Mesendoderm (in vitro differentiated cells): ENCODE measurements at regions not wholly inside any gene's neighbourhood (a gene's known extent, or its start where the extent isn't known, plus 50 kb on each side); places are given as distances from the start of the nearest gene placed in this dataset.

Source experiments
- DNase-seq: peaks from one replicate; pipeline ENCODE4 v3.0.0; 2013
- H2AK5ac ChIP-seq: 2 replicates; pipeline ENCODE4 v1.6.1; 2013; ENCODE audit warnings: low read length, inconsistent platforms
- H2BK120ac ChIP-seq: 2 replicates; pipeline ENCODE4 v1.6.1; 2013; ENCODE audit warnings: low read depth, mild to moderate bottlenecking, low read length, moderate library complexity, mixed read lengths
- H2BK15ac ChIP-seq: replicated peaks from 2 replicates; pipeline ENCODE4 v1.6.1; 2013; ENCODE audit warnings: low read depth, mild to moderate bottlenecking, moderate library complexity
- H2BK5ac ChIP-seq: 2 replicates; pipeline ENCODE4 v1.6.1; 2013; ENCODE audit warnings: low read length, inconsistent platforms
- H3K18ac ChIP-seq: 2 replicates; pipeline ENCODE4 v1.6.1; 2013; ENCODE audit warnings: mild to moderate bottlenecking, low read length, mixed read lengths
- H3K23ac ChIP-seq: one replicate; pipeline ENCODE4 v1.6.1; 2013; ENCODE audit warnings: low read length
- H3K27ac ChIP-seq: 2 replicates; pipeline ENCODE4 v1.5.1; 2013; ENCODE audit warnings: low read depth, mild to moderate bottlenecking, inconsistent platforms, low read length, moderate library complexity
- H3K27me3 ChIP-seq: 2 replicates; pipeline ENCODE4 v1.6.1; 2013; ENCODE audit warnings: low read length, control low read depth, mild to moderate bottlenecking, inconsistent platforms; ENCODE audit not compliant: insufficient read depth, poor library complexity
- H3K36me3 ChIP-seq: 2 replicates; pipeline ENCODE4 v1.6.1; 2013; ENCODE audit warnings: low read length, inconsistent platforms; ENCODE audit not compliant: control insufficient read depth, insufficient read depth
- H3K4ac ChIP-seq: one replicate; pipeline ENCODE4 v1.6.1; 2013; ENCODE audit warnings: low read depth, mild to moderate bottlenecking, low read length, moderate library complexity
- H3K4me1 ChIP-seq: 2 replicates; pipeline ENCODE4 v1.6.1; 2013; ENCODE audit warnings: low read depth, low read length, inconsistent platforms; ENCODE audit not compliant: control insufficient read depth
- H3K4me2 ChIP-seq: 2 replicates; pipeline ENCODE4 v1.6.1; 2013; ENCODE audit warnings: low read length
- H3K4me3 ChIP-seq: 2 replicates; pipeline ENCODE4 v1.5.1; 2013; ENCODE audit warnings: mild to moderate bottlenecking, low read length
- H3K56ac ChIP-seq: one replicate; pipeline ENCODE4 v1.6.1; 2013; ENCODE audit warnings: low read length
- H3K79me1 ChIP-seq: 2 replicates; pipeline ENCODE4 v1.6.1; 2013; ENCODE audit warnings: low read length, inconsistent platforms
- H3K79me2 ChIP-seq: 2 replicates; pipeline ENCODE4 v1.6.1; 2013; ENCODE audit warnings: mild to moderate bottlenecking, low read length; ENCODE audit not compliant: control insufficient read depth, insufficient read depth
- H3K9ac ChIP-seq: 2 replicates; pipeline ENCODE4 v1.6.1; 2013; ENCODE audit warnings: low read length, inconsistent platforms
- H4K5ac ChIP-seq: one replicate; pipeline ENCODE4 v1.6.1; 2013; ENCODE audit warnings: low read length
- H4K8ac ChIP-seq: one replicate; pipeline ENCODE4 v1.6.1; 2013; ENCODE audit warnings: low read depth, mild to moderate bottlenecking, control low read depth, low read length, moderate library complexity
- WGBS: extraction: QIAGEN DNeasy Blood & Tissue Kit; methylation state at CpG from one replicate; pipeline ENCODE4 v1.1.7; 2013; ENCODE audit warnings: low lambda C conversion rate, missing lambda C conversion rate; ENCODE audit not compliant: insufficient coverage; ENCODE audit errors: extremely low coverage; 5-methylcytosine and 5-hydroxymethylcytosine counted together

GRCh38 chr10:52988923-52989322, 216.3 kb upstream of the MBL2 start:
- Histone ChIP-seq H3K27ac (no peak overlapping the region), H3K79me2 (no peaks in the 10 kb centered on the region), H3K9ac (no peak overlapping the region), H2BK120ac (no peak overlapping the region), H4K5ac (no peak overlapping the region), H2AK5ac (no peak overlapping the region), H3K36me3 (no peaks in the 10 kb centered on the region), H3K18ac (no peak overlapping the region), H3K4me2 (no peak overlapping the region), H3K27me3 (no peaks in the 10 kb centered on the region), H2BK15ac (no peak overlapping the region), H3K23ac (no peak overlapping the region), H2BK5ac (no peak overlapping the region), H3K4me3 (no peak overlapping the region), H3K56ac (no peak overlapping the region), H4K8ac (no peak overlapping the region), H3K79me1 (no peaks in the 10 kb centered on the region), H3K4me1 (no peaks in the 10 kb centered on the region), H3K4ac (no peak overlapping the region)
- no peak for DNase-seq
- no CpG with 5 or more reads among the region's 2 CpGs for WGBS

- Histone ChIP-seq H3K9ac (no peak overlapping the region), H3K4me1 (no peaks in the 10 kb centered on the region), H2AK5ac (no peak overlapping the region), H3K4me2 (no peak overlapping the region), H3K79me1 (no peaks in the 10 kb centered on the region), H3K23ac (no peak overlapping the region), H4K5ac (no peak overlapping the region), H3K18ac (no peak overlapping the region), H3K27ac (no peak overlapping the region), H3K4ac (no peak overlapping the region), H2BK120ac (no peak overlapping the region), H3K27me3 (no peaks in the 10 kb centered on the region), H2BK15ac (no peak overlapping the region), H3K56ac (no peak overlapping the region), H4K8ac (no peak overlapping the region), H3K79me2 (no peaks in the 10 kb centered on the region), H3K36me3 (no peaks in the 10 kb centered on the region), H2BK5ac (no peak overlapping the region), H3K4me3 (no peak overlapping the region)
- no CpG with 5 or more reads among the region's 2 CpGs for WGBS
- DNase-seq = no peak
Measured at GRCh38 chr10:52986125-52986524, 213.5 kb upstream of the MBL2 start.

- Histone ChIP-seq H3K4me1 (no peaks in the 10 kb centered on the region), H3K4me3 (no peak overlapping the region), H4K5ac (no peak overlapping the region), H3K36me3 (no peaks in the 10 kb centered on the region), H3K9ac (no peak overlapping the region), H2BK120ac (no peak overlapping the region), H3K56ac (no peak overlapping the region), H3K27ac (no peak overlapping the region), H3K79me2 (no peaks in the 10 kb centered on the region), H4K8ac (no peak overlapping the region), H3K4me2 (no peak overlapping the region), H3K23ac (no peak overlapping the region), H2BK15ac (no peak overlapping the region), H2BK5ac (no peak overlapping the region), H3K4ac (no peak overlapping the region), H3K18ac (no peak overlapping the region), H3K79me1 (no peaks in the 10 kb centered on the region), H3K27me3 (no peaks in the 10 kb centered on the region), H2AK5ac (no peak overlapping the region)
- no peak for DNase-seq
Measured at GRCh38 chr10:52984169-52984568, 211.6 kb upstream of the MBL2 start.

GRCh38 chr10:52979295-52979990, 206.9 kb upstream of the MBL2 start:
- no CpG with 5 or more reads among the region's 3 CpGs for WGBS
- Histone ChIP-seq H2BK5ac (no peak overlapping the region), H3K4me3 (no peak overlapping the region)

GRCh38 chr10:52977581-52977980, 205.0 kb upstream of the MBL2 start:
- no peak for DNase-seq
- no peak overlapping the region for H4K8ac ChIP-seq
- H3K9ac ChIP-seq = no peak overlapping the region
- no peak overlapping the region for H2AK5ac ChIP-seq
- no peak overlapping the region for H3K56ac ChIP-seq
- no peak overlapping the region for H3K27ac ChIP-seq
- H2BK5ac ChIP-seq = no peak overlapping the region
- H3K4me2 ChIP-seq = no peak overlapping the region
- no peak overlapping the region for H3K4ac ChIP-seq
- H3K36me3 ChIP-seq = no peaks in the 10 kb centered on the region
- no peaks in the 10 kb centered on the region for H3K27me3 ChIP-seq
- no CpG with 5 or more reads among the region's 2 CpGs for WGBS
- H3K4me3 ChIP-seq = no peak overlapping the region
- H2BK15ac ChIP-seq = no peak overlapping the region
- H3K4me1 ChIP-seq = peaks cover 1% of the 10 kb centered on the region
- no peak overlapping the region for H3K23ac ChIP-seq
- H3K79me1 ChIP-seq = no peaks in the 10 kb centered on the region
- no peaks in the 10 kb centered on the region for H3K79me2 ChIP-seq
- no peak overlapping the region for H3K18ac ChIP-seq
- H2BK120ac ChIP-seq = no peak overlapping the region
- no peak overlapping the region for H4K5ac ChIP-seq

More at GRCh38 chr10:52979295-52979990, 206.9 kb upstream of the MBL2 start:
- H3K79me2 ChIP-seq = no peaks in the 10 kb centered on the region
- H3K36me3 ChIP-seq = no peaks in the 10 kb centered on the region
- H3K4ac ChIP-seq = no peak overlapping the region
- H2AK5ac ChIP-seq = no peak overlapping the region
- H3K27me3 ChIP-seq = no peaks in the 10 kb centered on the region
- no peak overlapping the region for H4K8ac ChIP-seq
- DNase-seq = no peak
- no peak overlapping the region for H3K27ac ChIP-seq
- H3K23ac ChIP-seq = no peak overlapping the region
- H2BK15ac ChIP-seq = no peak overlapping the region
- H3K4me1 ChIP-seq = peaks cover 1% of the 10 kb centered on the region
- H3K56ac ChIP-seq = no peak overlapping the region
- no peak overlapping the region for H2BK120ac ChIP-seq
- H3K79me1 ChIP-seq = no peaks in the 10 kb centered on the region
- H3K4me2 ChIP-seq = no peak overlapping the region
- no peak overlapping the region for H4K5ac ChIP-seq
- H3K9ac ChIP-seq = no peak overlapping the region
- H3K18ac ChIP-seq = no peak overlapping the region
